ENCODE measurements at regions not wholly inside any gene's neighbourhood (a gene's known extent, or its start where the extent isn't known, plus 50 kb on each side); places are given as distances from the start of the nearest gene placed in this dataset.

DNA sequence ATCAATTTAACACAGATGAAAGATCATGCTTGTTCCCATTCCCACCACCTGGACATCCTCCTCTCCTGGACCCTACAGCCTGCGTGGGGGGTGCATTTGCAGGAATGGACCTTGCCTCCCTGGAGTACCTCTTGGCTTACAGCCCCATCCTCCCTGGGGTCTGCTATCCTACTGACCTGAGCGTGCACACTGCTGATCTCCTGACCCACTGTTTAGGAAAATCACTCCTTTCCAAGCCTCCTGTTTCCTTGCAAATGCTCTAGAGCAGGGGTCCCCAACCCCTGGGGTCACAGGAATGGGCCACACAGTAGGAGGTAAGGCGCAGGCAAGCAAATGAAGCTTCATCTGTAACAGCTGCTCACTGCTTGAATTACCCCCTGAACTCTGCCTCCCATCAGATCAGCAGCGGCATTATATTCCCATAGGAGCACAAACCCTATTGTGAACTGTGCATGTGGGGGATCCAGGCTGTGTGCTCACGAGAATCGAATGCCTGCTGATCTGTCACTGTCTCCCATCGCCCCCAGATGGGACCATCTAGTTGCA lies 88.2 kb upstream of the SEPTIN5 start:
- peak overlapping the region; percentile 44 for H3K4ac ChIP-seq (replicated peaks; ENCODE audit: insufficient read length, low read depth, low read length)
- H2BK15ac ChIP-seq (ENCODE audit: low read length), result no peak overlapping the region
- no peaks in the 10 kb centered on the region for H3K36me3 ChIP-seq (ENCODE audit: control insufficient read depth in 2 of 4, insufficient read depth in 4 of 4, low read length in 3 of 4)
- no peak overlapping the region for H2BK20ac ChIP-seq (ENCODE audit: low read length)
- POLR2A ChIA-PET (ENCODE audit: partially characterized antibody), result no interaction called here
- H2AFZ ChIP-seq (ENCODE audit: low read length), result no peak overlapping the region
- no peak overlapping the region for H3K56ac ChIP-seq (replicated peaks; ENCODE audit: insufficient read length, low read depth, low read length)
- no peaks in the 10 kb centered on the region for H3K79me1 ChIP-seq (ENCODE audit: low read depth, low read length)
- no peaks in the 10 kb centered on the region for H3K9me3 ChIP-seq (ENCODE audit: insufficient read depth in 2 of 2, low read depth in 1 of 2, low read length in 1 of 2)
- H3K9ac ChIP-seq (replicated peaks in 1 of 4; ENCODE audit: extremely low read depth in 1 of 4, low read depth in 3 of 4, low read length in 3 of 4), result no peak overlapping the region
- 73% methylated on average over 7 of the region's 7 CpGs; no CpG with 5 or more reads in 1 of the 2 experiments for WGBS, 2 experiments (ENCODE audit: extremely low coverage in 1 of 2, insufficient coverage in 1 of 2, insufficient read length in 1 of 2, insufficient replicate concordance in 2 of 2, low coverage in 1 of 2, low lambda C conversion rate in 2 of 2, missing lambda C conversion rate in 1 of 2)
- FAIRE-seq (no peak), DNase-seq (ENCODE audit: low read depth in 1 of 2, low spot score in 2 of 2) (no peak)
- peak overlapping the region; percentile 66 for H4K91ac ChIP-seq (replicated peaks; ENCODE audit: insufficient read length, low read length)
- no peak overlapping the region for H3K23ac ChIP-seq (ENCODE audit: insufficient read length)
- no peak overlapping the region for H3K4me3 ChIP-seq (ENCODE audit: extremely low read depth in 1 of 4, insufficient read depth in 2 of 4, low read depth in 3 of 4, low read length in 4 of 4)
- H3K18ac ChIP-seq (ENCODE audit: extremely low read depth, low read length), result peak overlapping the region; percentile 57; the same call in 1 of the 2 replicates
- no peaks in the 10 kb centered on the region for H3K27me3 ChIP-seq (replicated peaks in 1 of 4; ENCODE audit: control insufficient read depth in 3 of 4, extremely low read depth in 1 of 4, insufficient read depth in 3 of 4, low read length in 3 of 4)
- no peaks in the 10 kb centered on the region for H3K79me2 ChIP-seq (ENCODE audit: control insufficient read depth in 1 of 2, insufficient read depth in 2 of 2, low read length in 2 of 2)
- H2BK120ac ChIP-seq (replicated peaks; ENCODE audit: low read depth, low read length), result no peak overlapping the region
- H2BK5ac ChIP-seq (ENCODE audit: low read depth, low read length), result no peak overlapping the region
- H4K20me1 ChIP-seq (replicated peaks in 1 of 2; ENCODE audit: control insufficient read depth in 1 of 2, insufficient read depth in 2 of 2, low read length in 2 of 2), result no peaks in the 10 kb centered on the region
- 0 out of 4 replicates have a peak overlapping the region, but pooled peaks of 1 of the 2 experiments have one; percentile 23 for H3K4me2 ChIP-seq (ENCODE audit: insufficient read depth in 1 of 2, low read depth in 2 of 2, low read length in 2 of 2)
- 0 out of 2 replicates have a peak overlapping the region, but pooled peaks have one; percentile 39 for H2BK12ac ChIP-seq (ENCODE audit: low read depth, low read length)
- H4K5ac ChIP-seq (ENCODE audit: insufficient read length, low read depth, low read length), result no peak overlapping the region
- no peaks in the 10 kb centered on the region for H3K23me2 ChIP-seq (ENCODE audit: low read depth, low read length)
- no peak overlapping the region for H3K27ac ChIP-seq (ENCODE audit: low read depth, low read length)
- CTCF ChIA-PET (ENCODE audit: partially characterized antibody), result interaction anchor here (1.2 to 1.5 kb wide), 4 partner anchors 16 to 130 kb away, joined by 3 to 5 read pairs (median 4); no protein-coding TSS in a partner anchor
- H4K8ac ChIP-seq (ENCODE audit: extremely low read depth, insufficient read depth, low read length), result no peak overlapping the region
- no peak overlapping the region for H3K14ac ChIP-seq (ENCODE audit: insufficient read length)
- H3K4me1 ChIP-seq (replicated peaks in 1 of 4; ENCODE audit: control insufficient read depth in 3 of 4, insufficient read depth in 4 of 4, low read length in 3 of 4), result peaks cover 2 to 26% (median 14%) of the 10 kb centered on the region in 4 experiments
- no peak overlapping the region for H2AK5ac ChIP-seq (ENCODE audit: low read depth, low read length)
- TF ChIP-seq CHD2 (IDR thresholded peaks at IDR 0.05; ENCODE audit: low read length), result no peak
- TF ChIP-seq, protein P1, sequence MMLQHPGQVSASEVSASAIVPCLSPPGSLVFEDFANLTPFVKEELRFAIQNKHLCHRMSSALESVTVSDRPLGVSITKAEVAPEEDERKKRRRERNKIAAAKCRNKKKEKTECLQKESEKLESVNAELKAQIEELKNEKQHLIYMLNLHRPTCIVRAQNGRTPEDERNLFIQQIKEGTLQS (IDR thresholded peaks at IDR 0.05; ENCODE audit: insufficient read depth, low read depth, low read length), result no peak
- TF ChIP-seq, protein P2, sequence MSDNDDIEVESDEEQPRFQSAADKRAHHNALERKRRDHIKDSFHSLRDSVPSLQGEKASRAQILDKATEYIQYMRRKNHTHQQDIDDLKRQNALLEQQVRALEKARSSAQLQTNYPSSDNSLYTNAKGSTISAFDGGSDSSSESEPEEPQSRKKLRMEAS (IDR thresholded peaks at IDR 0.05), result no peak
- no peak for TF ChIP-seq SRF (IDR thresholded peaks at IDR 0.05; ENCODE audit: low read depth, low read length)
- TF ChIP-seq TCF12 (IDR thresholded peaks at IDR 0.05; ENCODE audit: low read depth, low read length), result no peak
- TF ChIP-seq, protein P3, sequence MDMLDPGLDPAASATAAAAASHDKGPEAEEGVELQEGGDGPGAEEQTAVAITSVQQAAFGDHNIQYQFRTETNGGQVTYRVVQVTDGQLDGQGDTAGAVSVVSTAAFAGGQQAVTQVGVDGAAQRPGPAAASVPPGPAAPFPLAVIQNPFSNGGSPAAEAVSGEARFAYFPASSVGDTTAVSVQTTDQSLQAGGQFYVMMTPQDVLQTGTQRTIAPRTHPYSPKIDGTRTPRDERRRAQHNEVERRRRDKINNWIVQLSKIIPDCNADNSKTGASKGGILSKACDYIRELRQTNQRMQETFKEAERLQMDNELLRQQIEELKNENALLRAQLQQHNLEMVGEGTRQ (IDR thresholded peaks at IDR 0.05; ENCODE audit: low read length), result no peak
- TF ChIP-seq BRCA1 (IDR thresholded peaks at IDR 0.05; ENCODE audit: low read depth, low read length), result no peak
- no peak for TF ChIP-seq GABPA (IDR thresholded peaks at IDR 0.05; ENCODE audit: borderline replicate concordance, insufficient read depth, low read length)
- no peak for TF ChIP-seq CBX8 (IDR thresholded peaks at IDR 0.05; ENCODE audit: borderline replicate concordance, low read depth, low read length)
- no peak for TF ChIP-seq EP300 (IDR thresholded peaks at IDR 0.05; ENCODE audit: borderline replicate concordance in 1 of 2, low read depth in 2 of 2, low read length in 2 of 2)
- TF ChIP-seq KDM4A (IDR thresholded peaks at IDR 0.05; ENCODE audit: low read depth, low read length, severe bottlenecking), result no peak
- TF ChIP-seq KDM1A (IDR thresholded peaks at IDR 0.05; ENCODE audit: borderline replicate concordance, low read length), result no peak

Measured in H1 (cell line).